Calu3 (cell line): ENCODE measurements at regions not wholly inside any gene's neighbourhood (a gene's known extent, or its start where the extent isn't known, plus 50 kb on each side); places are given as distances from the start of the nearest gene placed in this dataset.

Experiments
- BruUV-seq: library from RNA; stranded (reverse); fragments of 400-500 nt; replicated peaks from 2 replicates; lab custom pipeline; 2021; lab: Mats Ljungman, UMichigan
- CTCF ChIA-PET: fragments of 300-600 bp; sonication (Branson Sonifier 250); formaldehyde crosslinking; loops from one replicate; lab custom pipeline; 2022; ENCODE audit warnings: antibody characterized with exemption; lab: Charles Lee
- DNase-seq: peaks from one replicate; pipeline ENCODE4 v3.0.0; 2022
- H3K27ac Mint-ChIP-seq: one replicate; pipeline ENCODE4 v1.8.0; 2022; ENCODE audit warnings: mixed read lengths; ENCODE audit not compliant: unreplicated experiment
- H3K27me3 Mint-ChIP-seq: one replicate; pipeline ENCODE4 v1.8.0; 2022; ENCODE audit warnings: mixed read lengths; ENCODE audit not compliant: unreplicated experiment
- H3K36me3 Mint-ChIP-seq: one replicate; pipeline ENCODE4 v1.8.0; 2022; ENCODE audit warnings: mild to moderate bottlenecking, moderate library complexity, mixed read lengths; ENCODE audit not compliant: insufficient read depth, unreplicated experiment
- H3K4me1 Mint-ChIP-seq: one replicate; pipeline ENCODE4 v1.8.0; 2022; ENCODE audit warnings: mild to moderate bottlenecking, low read depth, mixed read lengths; ENCODE audit not compliant: unreplicated experiment
- H3K4me3 Mint-ChIP-seq: one replicate; pipeline ENCODE4 v1.8.0; 2022; ENCODE audit warnings: mild to moderate bottlenecking, low read depth, moderate library complexity, mixed read lengths; ENCODE audit not compliant: unreplicated experiment
- H3K9me3 Mint-ChIP-seq: one replicate; pipeline ENCODE4 v1.8.0; 2022; ENCODE audit warnings: low read depth, mixed read lengths; ENCODE audit not compliant: unreplicated experiment
- CTCF ChIP-seq: fragments of 200-600 bp; IDR thresholded peaks from one replicate; pipeline ENCODE4 v1.8.0; 2022; ENCODE audit warnings: antibody characterized with exemption; ENCODE audit not compliant: unreplicated experiment
- intact Hi-C: fragments of 100-400 bp; cut with micrococcal nuclease; formaldehyde crosslinking; loops from one replicate; pipeline ENCODE4 v1.10.0; 2022; ENCODE audit not compliant: unreplicated experiment

GRCh38 chr6:25036461-25036860 is 100.7 kb upstream of the RIPOR2 start:
- CTCF ChIA-PET: interaction anchor here (0.8 kb wide), 1 partner anchor 8 kb away, joined by 3 read pairs; no protein-coding TSS in a partner anchor
- TF ChIP-seq CTCF: no peak
- Mint-ChIP-seq H3K27me3 (no peaks in the 10 kb centered on the region), H3K4me1 (peaks cover 16% of the 10 kb centered on the region), H3K36me3 (no peaks in the 10 kb centered on the region), H3K4me3 (no peak overlapping the region), H3K9me3 (no peaks in the 10 kb centered on the region), H3K27ac (no peak overlapping the region)
- intact Hi-C loops: no loop called here
- no peak for DNase-seq
- no TSS peak for BruUV-seq

GRCh38 chr6:25038300-25038699 is 102.5 kb upstream of the RIPOR2 start:
- BruUV-seq: no TSS peak
- intact Hi-C loops: no loop called here
- Mint-ChIP-seq H3K27ac (no peak overlapping the region), H3K9me3 (no peaks in the 10 kb centered on the region), H3K27me3 (no peaks in the 10 kb centered on the region), H3K4me3 (no peak overlapping the region), H3K4me1 (peaks cover 19% of the 10 kb centered on the region), H3K36me3 (no peaks in the 10 kb centered on the region)
- DNase-seq: no peak
- CTCF ChIA-PET: no interaction called here
- no peak for TF ChIP-seq CTCF

- CTCF ChIA-PET: no interaction called here
- no peaks in the 10 kb centered on the region for H3K27me3 Mint-ChIP-seq
- DNase-seq: no peak
- H3K9me3 Mint-ChIP-seq: no peaks in the 10 kb centered on the region
- BruUV-seq: no TSS peak
- no peak overlapping the region for H3K27ac Mint-ChIP-seq
- H3K36me3 Mint-ChIP-seq: no peaks in the 10 kb centered on the region
- intact Hi-C loops: no loop called here
- H3K4me1 Mint-ChIP-seq: peaks cover 19% of the 10 kb centered on the region
- no peak overlapping the region for H3K4me3 Mint-ChIP-seq
- TF ChIP-seq CTCF: no peak
Measured at GRCh38 chr6:25038999-25039398, 103.2 kb upstream of the RIPOR2 start.

- peaks cover 10% of the 10 kb centered on the region for H3K4me1 Mint-ChIP-seq
- CTCF ChIA-PET: interaction anchor here (0.6 to 1.8 kb wide), 3 partner anchors 13 to 221 kb away, joined by 4 to 5 read pairs (median 4); no protein-coding TSS in a partner anchor
- no peak overlapping the region for H3K27ac Mint-ChIP-seq
Measured at GRCh38 chr6:25041485-25042035, 105.8 kb upstream of the RIPOR2 start.

More at GRCh38 chr6:25041485-25042035, 105.8 kb upstream of the RIPOR2 start:
- intact Hi-C loops: no loop called here
- Mint-ChIP-seq H3K9me3 (no peaks in the 10 kb centered on the region), H3K27me3 (peaks cover 3% of the 10 kb centered on the region), H3K4me3 (no peak overlapping the region), H3K36me3 (no peaks in the 10 kb centered on the region)
- no peak for TF ChIP-seq CTCF
- BruUV-seq: no TSS peak
- DNase-seq: no peak
